MM.1S (cell line): ENCODE measurements at regions not wholly inside any gene's neighbourhood (a gene's known extent, or its start where the extent isn't known, plus 50 kb on each side); places are given as distances from the start of the nearest gene placed in this dataset.

ENCODE experiments used
- DNase-seq: peaks from one replicate; pipeline ENCODE4 v3.0.0-alpha.2; 2015
- H2AFZ ChIP-seq: fragments of 300-600 bp; sonication (generic); 2 replicates; pipeline ENCODE4 v1.6.0; 2016; ENCODE audit warnings: antibody characterized with exemption, low read length
- H3F3A ChIP-seq: fragments of 300-600 bp; sonication (generic); 2 replicates; pipeline ENCODE4 v1.6.1; 2016; ENCODE audit warnings: mild to moderate bottlenecking, antibody characterized with exemption, low read length, moderate library complexity, mixed read lengths; ENCODE audit not compliant: insufficient read depth
- H3K27ac ChIP-seq: fragments of 300-600 bp; sonication (generic); 2 replicates; pipeline ENCODE4 v1.5.1; 2016; ENCODE audit warnings: mild to moderate bottlenecking, low read length
- H3K27me3 ChIP-seq: fragments of 300-600 bp; sonication (generic); replicated peaks from 2 replicates; pipeline ENCODE4 v1.6.0; 2016; ENCODE audit warnings: low read length; ENCODE audit not compliant: insufficient read depth
- H3K36me3 ChIP-seq: fragments of 300-600 bp; sonication (generic); replicated peaks from 2 replicates; pipeline ENCODE4 v1.6.1; 2016; ENCODE audit warnings: mild to moderate bottlenecking, low read length, mixed read lengths; ENCODE audit not compliant: insufficient read depth
- H3K4me1 ChIP-seq: fragments of 300-600 bp; sonication (generic); 2 replicates; pipeline ENCODE4 v1.6.1; 2016; ENCODE audit warnings: low read length, mixed read lengths
- H3K4me2 ChIP-seq: fragments of 300-600 bp; sonication (generic); 2 replicates; pipeline ENCODE4 v1.6.0; 2016; ENCODE audit warnings: low read depth, low read length
- H3K4me3 ChIP-seq: fragments of 300-600 bp; sonication (generic); 2 replicates; pipeline ENCODE4 v1.5.1; 2016; ENCODE audit warnings: low read length, mixed read lengths
- H3K79me2 ChIP-seq: fragments of 300-600 bp; sonication (generic); 2 replicates; pipeline ENCODE4 v1.6.1; 2016; ENCODE audit warnings: mixed run types, low read length, mixed read lengths
- H3K9ac ChIP-seq: fragments of 300-600 bp; sonication (generic); 2 replicates; pipeline ENCODE4 v1.6.1; 2016; ENCODE audit warnings: low read length, mixed read lengths
- H3K9me2 ChIP-seq: fragments of 300-600 bp; sonication (generic); replicated peaks from 2 replicates; pipeline ENCODE4 v1.6.1; 2016; ENCODE audit warnings: mild to moderate bottlenecking, low read length, mixed read lengths; ENCODE audit not compliant: insufficient read depth
- H3K9me3 ChIP-seq: fragments of 300-600 bp; sonication (generic); replicated peaks from 2 replicates; pipeline ENCODE4 v1.6.1; 2016; ENCODE audit warnings: mild to moderate bottlenecking, low read length, mixed read lengths; ENCODE audit not compliant: insufficient read depth
- H4K20me1 ChIP-seq: fragments of 300-600 bp; sonication (generic); 2 replicates; pipeline ENCODE4 v1.6.1; 2016; ENCODE audit warnings: mild to moderate bottlenecking, low read length, moderate library complexity, mixed read lengths; ENCODE audit not compliant: insufficient read depth
- EZH2 ChIP-seq: fragments of 300-600 bp; sonication (generic); optimal IDR thresholded peaks from 2 replicates; pipeline ENCODE3; 2017; ENCODE audit warnings: low read depth, mild to moderate bottlenecking, antibody characterized with exemption, low read length, mixed read lengths
- EZH2phosphoT487 ChIP-seq: fragments of 300-600 bp; sonication (generic); IDR thresholded peaks from 2 replicates; pipeline ENCODE4 v1.6.1; 2018; ENCODE audit warnings: antibody characterized with exemption, low read length
- TF ChIP-seq, protein P1 (sequence below): fragments of 300-600 bp; sonication (generic); IDR thresholded peaks from 2 replicates; pipeline ENCODE4 v1.5.1; 2016; ENCODE audit warnings: antibody characterized with exemption, low read length, mixed read lengths

DNA sequence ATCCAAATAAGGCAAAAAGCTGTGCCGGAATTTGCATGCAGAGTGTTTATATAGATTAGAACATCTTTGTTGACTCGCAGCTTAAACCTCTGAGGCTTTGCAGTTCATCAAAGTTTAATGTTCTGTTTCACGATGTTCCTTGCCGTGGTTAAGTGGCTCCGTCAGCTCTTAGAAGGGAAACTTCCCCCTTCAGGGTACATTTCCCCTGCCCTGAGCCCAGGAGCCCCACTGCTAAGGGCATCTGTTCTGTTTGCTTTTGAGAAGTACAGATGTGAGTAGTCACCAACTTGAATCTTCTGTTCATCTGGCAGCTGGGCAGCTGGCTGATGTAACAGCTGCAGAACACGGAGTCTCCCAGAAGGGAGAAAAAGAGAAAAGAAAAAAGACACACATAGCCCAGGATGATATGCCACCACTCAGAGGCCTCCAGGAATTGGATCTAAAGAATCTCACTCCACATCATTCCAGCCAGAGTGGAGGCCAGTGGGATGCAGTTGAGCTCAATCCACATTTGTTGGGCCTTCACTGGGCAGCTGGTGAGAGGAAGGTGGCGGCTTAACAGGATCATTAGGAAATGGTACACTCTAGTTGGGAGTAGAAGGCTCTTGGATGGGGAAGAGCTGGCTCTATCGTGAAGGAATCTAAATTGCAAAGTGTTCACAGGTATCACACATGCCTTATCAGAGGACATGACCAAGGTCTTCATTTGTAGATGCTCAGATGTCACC lies 178.7 kb upstream of the RBPJ start:
- Histone ChIP-seq H4K20me1 (no peaks in the 10 kb centered on the region), H3K9ac (no peak overlapping the region), H3K4me1 (no peaks in the 10 kb centered on the region), H3K9me2 (no peaks in the 10 kb centered on the region), H3K27ac (no peak overlapping the region), H3K4me2 (no peak overlapping the region), H3F3A (no peaks in the 10 kb centered on the region), H3K36me3 (no peaks in the 10 kb centered on the region), H3K27me3 (no peaks in the 10 kb centered on the region), H3K79me2 (no peaks in the 10 kb centered on the region), H3K4me3 (no peak overlapping the region), H2AFZ (no peak overlapping the region), H3K9me3 (no peaks in the 10 kb centered on the region)
- no peak for DNase-seq
- no peak for TF ChIP-seq EZH2phosphoT487
- TF ChIP-seq, protein P1, sequence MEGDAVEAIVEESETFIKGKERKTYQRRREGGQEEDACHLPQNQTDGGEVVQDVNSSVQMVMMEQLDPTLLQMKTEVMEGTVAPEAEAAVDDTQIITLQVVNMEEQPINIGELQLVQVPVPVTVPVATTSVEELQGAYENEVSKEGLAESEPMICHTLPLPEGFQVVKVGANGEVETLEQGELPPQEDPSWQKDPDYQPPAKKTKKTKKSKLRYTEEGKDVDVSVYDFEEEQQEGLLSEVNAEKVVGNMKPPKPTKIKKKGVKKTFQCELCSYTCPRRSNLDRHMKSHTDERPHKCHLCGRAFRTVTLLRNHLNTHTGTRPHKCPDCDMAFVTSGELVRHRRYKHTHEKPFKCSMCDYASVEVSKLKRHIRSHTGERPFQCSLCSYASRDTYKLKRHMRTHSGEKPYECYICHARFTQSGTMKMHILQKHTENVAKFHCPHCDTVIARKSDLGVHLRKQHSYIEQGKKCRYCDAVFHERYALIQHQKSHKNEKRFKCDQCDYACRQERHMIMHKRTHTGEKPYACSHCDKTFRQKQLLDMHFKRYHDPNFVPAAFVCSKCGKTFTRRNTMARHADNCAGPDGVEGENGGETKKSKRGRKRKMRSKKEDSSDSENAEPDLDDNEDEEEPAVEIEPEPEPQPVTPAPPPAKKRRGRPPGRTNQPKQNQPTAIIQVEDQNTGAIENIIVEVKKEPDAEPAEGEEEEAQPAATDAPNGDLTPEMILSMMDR: no peak

DNA sequence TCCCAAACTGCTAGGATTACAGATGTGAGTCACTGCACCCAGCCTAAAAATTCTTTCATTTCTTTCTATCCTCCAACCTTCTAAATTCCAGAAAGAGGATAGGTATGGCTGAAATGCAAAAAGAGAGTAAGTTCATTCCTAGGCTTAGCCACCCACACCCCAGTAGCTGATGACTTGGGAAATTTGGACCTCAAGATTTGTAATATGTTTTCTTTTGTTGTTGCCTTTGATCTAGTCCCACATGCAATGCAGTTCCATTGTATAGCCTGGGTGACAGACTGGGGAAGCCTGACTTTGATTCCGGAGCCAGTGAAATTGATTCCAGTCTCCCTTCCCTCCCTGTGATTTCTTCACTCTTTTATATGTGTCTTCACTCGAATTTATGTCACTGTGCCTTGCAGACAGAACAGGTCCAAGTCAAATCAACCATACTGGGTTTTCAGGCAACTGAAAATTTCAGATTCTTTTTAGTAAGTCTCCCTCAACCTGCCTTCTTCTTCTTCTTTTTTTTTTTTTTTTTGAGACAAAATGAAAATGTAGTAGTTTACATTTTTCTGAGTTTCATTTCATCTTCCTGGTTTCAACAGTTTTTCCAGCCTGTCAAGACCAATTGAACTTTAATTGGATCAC lies 176.2 kb upstream of the RBPJ start:
- Histone ChIP-seq H3F3A (no peaks in the 10 kb centered on the region), H3K36me3 (no peaks in the 10 kb centered on the region), H3K27me3 (no peaks in the 10 kb centered on the region), H2AFZ (no peak overlapping the region), H3K4me1 (no peaks in the 10 kb centered on the region), H3K79me2 (no peaks in the 10 kb centered on the region), H3K9me3 (no peaks in the 10 kb centered on the region), H4K20me1 (no peaks in the 10 kb centered on the region), H3K9me2 (no peaks in the 10 kb centered on the region), H3K9ac (no peak overlapping the region), H3K4me3 (no peak overlapping the region), H3K4me2 (no peak overlapping the region), H3K27ac (no peak overlapping the region)
- no peak for DNase-seq
- TF ChIP-seq EZH2 (no peak), EZH2phosphoT487 (no peak)
- TF ChIP-seq, protein P1: no peak

DNA sequence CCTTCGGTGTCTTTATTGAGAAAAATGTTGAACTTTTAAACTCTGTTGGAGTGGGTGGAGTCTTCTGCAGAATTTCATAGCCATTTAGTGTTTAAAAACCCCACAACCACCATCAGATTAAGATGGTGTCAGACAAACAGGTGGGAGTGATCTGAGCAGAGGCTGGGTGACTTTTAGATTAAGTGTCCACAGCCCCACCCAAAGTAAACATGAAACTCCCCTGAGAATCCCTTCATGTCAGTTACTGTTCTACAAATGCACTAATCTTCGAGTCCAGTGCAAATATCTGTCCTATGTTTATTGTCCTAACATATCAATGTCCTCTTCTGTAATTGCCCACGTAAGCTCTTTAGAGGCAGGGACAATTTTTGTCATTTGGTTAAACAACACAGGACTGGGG lies 175.6 kb upstream of the RBPJ start:
- Histone ChIP-seq H3K27ac (no peak overlapping the region), H3K4me3 (no peak overlapping the region), H3K9ac (no peak overlapping the region), H3K79me2 (no peaks in the 10 kb centered on the region), H3K4me1 (no peaks in the 10 kb centered on the region), H3K36me3 (no peaks in the 10 kb centered on the region), H3K4me2 (no peak overlapping the region), H2AFZ (no peak overlapping the region), H3K27me3 (no peaks in the 10 kb centered on the region), H3K9me2 (no peaks in the 10 kb centered on the region), H3F3A (no peaks in the 10 kb centered on the region), H4K20me1 (no peaks in the 10 kb centered on the region), H3K9me3 (no peaks in the 10 kb centered on the region)
- no peak for TF ChIP-seq EZH2phosphoT487
- TF ChIP-seq EZH2: no peak
- TF ChIP-seq, protein P1: no peak
- no peak for DNase-seq
